HG03469 (cell line): ENCODE measurements at regions not wholly inside any gene's neighbourhood (a gene's known extent, or its start where the extent isn't known, plus 50 kb on each side); places are given as distances from the start of the nearest gene placed in this dataset.
"Not testable (repeated sequence)": the region's sequence is repeated elsewhere in the genome, so short reads cannot be mapped to it uniquely, and the experiment has no call there.

Experiments used
- ATAC-seq: cut with Tn5 transposase; IDR thresholded peaks from one replicate; pipeline ENCODE4 v1.9.1; 2021; ENCODE audit warnings: mild to moderate bottlenecking, moderate library complexity, moderate number of reproducible peaks; ENCODE audit not compliant: unreplicated experiment

DNA sequence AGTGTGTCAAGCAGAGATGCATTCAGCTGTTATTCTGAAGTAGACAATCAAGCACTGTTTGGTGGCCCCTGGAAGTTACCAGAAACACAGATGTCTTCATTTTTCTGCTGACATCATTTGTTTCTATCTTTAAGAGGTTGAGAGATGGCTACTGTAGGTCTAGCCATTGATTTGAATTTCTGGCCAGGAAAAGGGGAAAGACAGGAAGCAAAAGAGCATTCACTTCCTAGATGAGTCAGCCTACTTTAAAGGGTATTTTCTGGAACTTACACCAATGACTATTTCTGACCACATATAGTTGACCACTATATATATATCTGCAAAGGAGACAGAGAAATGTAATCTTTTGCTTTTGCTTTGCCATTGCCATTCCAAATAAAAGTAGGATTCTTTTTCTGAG is 900.1 kb upstream of the SOX11 start:
- no peak for ATAC-seq

DNA sequence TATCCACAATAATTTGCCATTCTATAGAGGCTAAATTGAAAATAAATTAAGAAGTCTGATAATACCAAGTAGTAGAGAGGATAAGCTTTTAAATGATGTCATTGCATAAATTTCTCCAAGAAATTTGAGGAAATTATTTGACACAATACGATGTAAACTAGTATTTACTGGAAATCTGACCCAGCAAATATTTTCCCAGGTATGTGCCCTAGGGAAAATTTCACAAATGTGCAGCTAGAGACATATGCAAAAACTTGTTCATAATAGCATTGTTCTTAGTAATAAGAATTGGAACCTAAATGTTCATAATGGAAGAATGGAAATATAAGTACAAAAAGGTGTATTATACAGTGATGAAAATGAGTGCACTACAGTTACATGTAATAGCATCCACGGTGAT is 888.8 kb upstream of the SOX11 start:
- no peak for ATAC-seq

DNA sequence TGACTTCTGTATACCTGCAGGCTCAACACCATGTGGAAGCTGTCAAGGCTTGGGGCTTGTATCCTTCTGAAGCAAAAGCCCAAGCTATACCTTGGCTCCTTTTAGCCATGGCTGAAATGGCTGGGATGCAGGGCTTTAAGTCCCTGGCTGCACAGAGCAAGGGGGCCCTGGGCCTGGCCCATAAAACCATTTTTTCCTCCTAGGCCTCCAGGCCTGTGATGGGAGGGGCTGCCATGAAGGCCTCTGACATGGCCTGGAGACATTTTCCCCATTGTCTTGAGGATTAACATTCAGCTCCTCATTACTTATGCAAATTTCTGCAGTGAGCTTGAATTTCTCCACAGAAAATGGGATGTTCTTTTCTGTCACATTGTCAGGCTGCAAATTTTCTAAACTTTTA is 878.0 kb upstream of the SOX11 start:
- ATAC-seq: not testable (repeated sequence)

DNA sequence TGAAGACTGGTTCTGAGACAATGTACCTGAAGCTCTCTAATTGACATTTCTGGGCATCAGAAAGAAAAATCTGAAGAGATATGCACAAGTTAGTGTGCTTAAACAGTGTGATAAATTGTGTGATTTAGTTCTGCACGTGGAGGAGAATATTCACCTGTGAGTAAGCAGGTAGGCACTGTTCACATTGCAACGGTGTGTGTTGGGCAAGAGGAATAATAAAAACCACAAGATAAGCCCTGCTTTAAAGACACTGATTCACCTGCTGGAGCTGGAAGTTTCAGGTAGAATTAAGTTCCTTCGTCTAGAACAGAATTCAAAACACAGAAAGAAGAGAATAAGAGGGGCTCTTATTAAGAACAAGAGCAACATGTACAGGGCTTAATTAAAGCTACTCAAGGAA is 864.3 kb upstream of the SOX11 start:
- no peak for ATAC-seq

DNA sequence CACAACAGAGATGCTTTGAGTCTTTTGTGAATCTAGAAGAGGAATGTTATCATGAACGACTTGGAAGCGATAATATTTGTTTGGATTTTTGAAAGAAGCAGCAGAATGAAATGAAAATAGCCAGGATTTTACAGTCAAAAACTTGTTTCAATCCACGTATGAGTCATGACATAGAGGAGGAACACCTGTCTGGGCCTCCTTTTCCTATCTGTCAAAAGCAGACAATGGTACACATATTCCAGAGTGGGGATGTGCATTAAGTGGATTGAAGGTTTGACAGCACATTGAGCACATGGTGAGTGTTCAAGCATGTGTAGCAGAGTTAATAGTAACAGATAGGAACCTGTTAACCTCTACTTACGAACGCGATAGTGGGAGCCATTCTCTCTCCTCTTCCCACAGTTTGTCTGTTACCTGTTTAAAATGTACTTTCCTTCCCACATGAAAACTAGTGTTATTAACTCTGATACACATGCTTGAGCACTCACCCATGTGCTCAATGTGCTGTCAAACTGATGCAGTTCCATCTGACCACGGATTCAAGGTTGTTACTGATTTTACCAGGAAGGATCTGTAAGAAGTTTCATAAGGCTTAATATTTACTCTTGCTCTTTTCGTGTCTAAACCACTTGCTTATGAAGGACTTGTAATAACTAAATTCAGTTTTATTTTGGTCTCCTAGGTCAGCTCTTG is 863.4 kb upstream of the SOX11 start:
- ATAC-seq: no peak

DNA sequence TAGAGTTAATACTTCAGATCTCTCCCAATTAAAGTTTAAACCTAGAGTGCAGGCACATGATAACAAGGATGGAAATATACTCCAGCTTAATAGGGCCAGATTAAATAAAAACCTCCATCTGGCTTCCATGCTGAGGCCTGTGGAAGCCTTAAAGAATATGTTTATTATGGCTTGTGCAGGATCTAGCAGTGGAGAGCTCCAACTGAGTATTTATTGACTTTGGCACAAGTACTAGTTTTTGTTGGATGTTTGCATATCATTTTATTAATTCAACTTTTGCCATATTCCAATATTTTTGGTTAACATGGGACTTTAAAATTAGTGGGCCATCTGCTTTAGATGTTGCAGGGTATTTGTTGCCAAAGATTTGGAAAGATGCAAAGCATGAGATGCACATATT is 860.4 kb upstream of the SOX11 start:
- ATAC-seq: no peak

DNA sequence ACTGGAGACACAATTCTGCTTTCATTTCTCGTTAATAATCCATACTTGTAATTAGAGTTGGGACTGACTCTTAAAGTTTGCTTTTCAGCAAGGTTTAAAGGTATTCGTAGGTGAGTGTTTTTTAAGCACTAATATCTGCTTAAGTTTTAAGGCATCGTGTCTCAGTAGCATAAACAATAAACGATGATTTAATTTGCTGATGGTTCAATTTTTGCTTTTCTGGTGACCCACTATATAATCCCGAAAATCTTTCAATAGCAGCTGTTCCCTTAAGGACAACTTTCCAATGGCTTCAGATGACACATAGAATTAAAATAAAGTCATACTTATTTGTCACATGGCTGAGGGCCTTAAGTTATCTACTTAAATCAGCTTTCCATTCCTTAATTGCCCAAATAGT is 859.5 kb upstream of the SOX11 start:
- no peak for ATAC-seq

DNA sequence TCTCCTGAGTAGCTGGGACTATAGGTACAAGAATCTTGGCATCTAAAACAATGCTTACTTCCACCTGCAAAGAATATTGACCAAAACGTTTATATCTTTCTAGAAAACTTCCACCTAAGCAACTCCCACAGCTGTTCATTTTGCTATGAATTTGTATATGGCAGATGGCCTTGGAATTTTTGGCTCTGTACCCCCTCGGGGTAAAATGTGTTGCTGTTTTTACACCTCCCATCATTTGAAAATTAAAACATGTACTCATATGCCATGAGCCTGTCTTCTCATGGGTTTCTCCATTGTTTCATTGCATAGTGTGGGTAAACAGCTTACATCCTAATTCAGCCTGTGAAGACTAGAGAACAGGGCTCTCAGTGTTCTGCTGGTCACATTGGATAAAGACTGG is 853.6 kb upstream of the SOX11 start:
- no peak for ATAC-seq

DNA sequence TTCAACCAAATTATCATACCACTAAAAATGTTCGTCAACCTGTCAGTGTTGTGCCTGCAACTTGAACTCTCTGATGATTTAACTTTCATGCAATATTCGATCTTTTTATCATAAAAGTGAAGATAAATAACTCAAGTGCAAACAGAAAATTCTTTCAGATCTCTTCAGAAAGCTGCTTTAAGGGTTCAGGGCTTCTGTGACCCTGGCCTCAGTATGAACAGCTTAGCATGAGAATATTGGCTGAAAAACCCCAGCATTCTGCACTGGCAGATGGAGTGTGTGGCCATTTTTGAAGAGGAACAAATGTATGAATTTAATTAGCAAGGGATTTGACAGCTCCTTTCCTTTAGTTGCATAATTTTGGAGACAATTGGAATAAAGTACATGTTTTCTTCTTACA is 851.4 kb upstream of the SOX11 start:
- no peak for ATAC-seq

DNA sequence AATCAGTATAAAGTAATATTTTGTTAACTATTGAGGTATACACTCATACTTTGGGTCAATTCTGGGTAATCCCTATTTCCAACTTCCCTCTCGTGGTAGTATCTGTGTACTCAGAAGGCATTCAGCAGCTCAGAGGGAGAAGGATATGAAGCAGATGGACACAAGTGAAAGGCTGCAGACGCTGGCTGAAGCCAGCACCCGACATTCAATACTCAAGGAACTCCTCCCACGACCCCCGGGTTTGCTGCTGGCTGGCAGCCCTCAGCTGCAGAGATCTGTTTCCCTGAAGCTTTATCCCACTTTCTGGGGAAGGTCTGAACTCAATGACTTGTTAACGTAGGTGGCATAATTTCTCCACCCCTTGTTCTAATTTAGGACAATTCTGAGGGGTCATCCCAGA is 847.3 kb upstream of the SOX11 start:
- no peak for ATAC-seq

DNA sequence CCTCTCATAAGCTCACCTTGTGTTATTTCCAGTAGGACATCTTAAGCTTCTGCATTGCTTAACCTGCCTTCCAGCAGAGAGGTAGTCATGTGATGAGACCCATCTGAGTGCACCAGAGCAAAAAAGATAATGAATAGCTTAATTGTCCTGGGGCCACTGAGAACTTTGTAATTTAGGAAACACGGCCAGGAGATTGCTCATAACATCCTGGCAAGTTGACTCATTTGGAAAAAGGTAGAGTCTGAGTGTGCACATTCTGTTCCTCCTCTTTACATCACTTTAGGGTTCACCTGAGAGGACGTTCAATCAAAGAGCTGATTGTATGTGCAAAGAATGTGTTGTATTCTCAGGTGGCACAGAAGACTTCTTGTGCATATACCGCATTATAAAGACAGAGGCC is 830.2 kb upstream of the SOX11 start:
- no peak for ATAC-seq

DNA sequence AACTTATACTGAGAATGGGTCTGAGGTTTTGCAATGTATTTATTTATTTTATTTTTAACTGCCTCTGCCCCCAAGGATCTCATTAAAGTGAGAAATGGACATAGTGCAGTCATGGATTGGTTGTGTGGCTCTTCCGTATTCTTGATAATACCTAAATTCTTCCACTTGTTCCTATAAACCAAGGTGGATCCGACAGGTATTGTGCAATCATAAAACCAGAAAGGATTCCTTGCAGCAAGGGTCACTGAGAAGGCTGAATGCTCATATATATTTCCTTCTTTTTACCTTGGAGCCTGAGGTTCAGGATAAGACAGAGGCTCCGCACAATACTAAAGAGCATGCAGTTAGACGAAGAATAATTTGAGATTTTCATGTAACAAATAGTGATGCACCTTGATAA is 826.0 kb upstream of the SOX11 start:
- no peak for ATAC-seq

DNA sequence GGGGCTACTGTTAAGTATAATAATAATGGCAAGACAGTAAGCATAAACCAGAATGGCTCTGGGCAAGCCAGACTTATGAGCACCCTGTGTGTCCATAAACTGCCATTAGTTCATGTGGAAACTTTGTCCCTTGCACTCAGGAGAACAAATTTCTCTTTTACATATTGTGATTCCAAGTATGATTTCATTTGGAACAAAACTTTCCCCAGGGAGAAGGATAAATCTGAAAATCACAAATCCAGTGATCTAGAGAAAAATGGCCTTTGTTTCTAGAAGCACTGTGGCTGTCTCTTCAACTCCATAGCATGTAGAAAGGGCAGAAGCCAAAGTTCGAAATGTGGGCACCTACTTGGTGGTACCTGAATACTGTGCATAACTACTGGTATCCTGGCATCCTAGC is 823.7 kb upstream of the SOX11 start:
- ATAC-seq: no peak

DNA sequence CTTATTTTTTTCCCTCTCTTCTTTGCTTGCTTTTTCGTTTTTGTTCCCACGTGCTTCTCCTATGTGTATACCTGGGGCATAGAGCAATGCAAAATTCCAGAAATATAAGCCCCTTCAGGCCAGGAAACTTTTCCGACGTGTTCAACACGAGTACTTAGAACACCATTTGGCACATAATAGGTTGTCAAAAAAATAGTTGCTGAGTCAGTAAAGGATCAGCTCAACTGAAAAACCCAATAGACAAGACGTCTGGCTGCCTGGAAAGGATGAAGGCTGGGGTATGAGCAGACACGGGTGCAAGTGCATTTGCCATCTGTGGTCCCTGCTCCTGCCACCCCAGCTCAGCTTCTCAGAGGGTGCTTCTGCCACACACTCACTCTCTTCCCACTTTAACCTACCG is 823.0 kb upstream of the SOX11 start:
- no peak for ATAC-seq

DNA sequence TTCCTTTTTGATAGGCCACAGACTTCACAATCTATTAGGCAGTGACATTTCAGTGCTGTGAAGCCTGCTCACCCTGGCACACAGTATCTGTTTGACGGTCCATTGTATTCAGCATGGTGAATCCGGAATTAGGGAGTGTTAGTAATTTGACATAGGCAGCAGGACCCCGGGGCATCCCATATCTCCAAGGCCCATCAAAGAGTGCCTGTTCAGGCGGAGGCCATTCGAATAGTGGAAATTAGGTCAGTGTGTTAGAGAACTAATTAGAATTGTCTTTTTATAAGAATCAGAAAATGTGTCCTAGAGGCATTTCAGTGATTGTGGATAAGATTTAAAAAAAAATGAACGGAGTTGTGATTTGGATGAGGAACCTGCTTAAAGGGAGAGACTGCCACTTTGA is 818.8 kb upstream of the SOX11 start:
- ATAC-seq: no peak

DNA sequence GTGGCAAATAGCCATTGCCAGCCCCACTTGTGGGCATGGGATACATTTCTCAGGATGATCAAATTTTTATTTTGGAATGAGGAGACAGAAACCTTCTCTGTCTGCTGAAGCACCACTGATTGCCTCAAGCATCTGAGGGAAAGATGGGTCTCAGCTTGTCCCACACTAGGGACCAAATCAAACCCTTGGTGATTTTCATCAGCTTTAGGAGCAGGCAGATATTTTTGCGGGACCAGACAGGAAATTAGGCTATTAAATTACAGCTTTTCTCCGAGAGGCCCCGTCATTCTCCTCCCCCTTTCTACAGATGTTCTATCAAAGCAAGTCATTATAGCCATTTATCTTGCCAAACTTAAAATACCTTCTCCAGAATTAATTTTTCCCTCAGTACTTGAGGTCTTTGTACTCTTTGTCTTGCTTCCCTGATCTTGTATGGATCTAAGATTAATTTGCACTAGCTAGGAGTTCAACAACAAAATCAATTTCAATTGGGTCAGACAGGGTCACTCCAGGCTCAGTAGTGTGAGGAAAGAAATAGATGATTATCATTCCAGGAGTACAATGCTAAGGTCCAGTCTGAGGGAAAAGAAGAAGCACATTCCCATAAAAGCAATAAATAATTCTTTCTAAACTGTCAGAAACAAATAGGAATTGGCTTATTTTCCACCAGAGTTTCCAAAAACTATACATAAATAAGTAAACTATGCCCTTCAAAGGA is 818.1 kb upstream of the SOX11 start:
- no peak for ATAC-seq

DNA sequence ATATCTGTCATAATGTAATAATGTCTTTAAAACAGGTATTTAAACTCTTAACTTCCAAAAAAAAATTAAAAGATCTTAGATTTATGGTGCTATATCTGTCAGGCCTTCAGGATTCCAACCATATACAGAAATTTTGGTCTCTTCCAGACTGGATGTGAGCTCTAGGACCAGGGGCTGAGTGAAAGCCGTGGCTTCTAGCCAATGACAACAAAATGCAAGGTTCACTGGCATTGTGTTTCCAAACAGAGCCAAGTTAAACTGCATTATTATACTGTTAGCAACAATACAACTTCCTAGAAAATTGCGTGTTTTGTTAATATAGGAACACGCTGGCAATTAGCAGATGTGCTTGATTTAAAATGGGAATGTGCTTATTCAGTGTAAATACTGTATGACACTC is 809.8 kb upstream of the SOX11 start:
- no peak for ATAC-seq

DNA sequence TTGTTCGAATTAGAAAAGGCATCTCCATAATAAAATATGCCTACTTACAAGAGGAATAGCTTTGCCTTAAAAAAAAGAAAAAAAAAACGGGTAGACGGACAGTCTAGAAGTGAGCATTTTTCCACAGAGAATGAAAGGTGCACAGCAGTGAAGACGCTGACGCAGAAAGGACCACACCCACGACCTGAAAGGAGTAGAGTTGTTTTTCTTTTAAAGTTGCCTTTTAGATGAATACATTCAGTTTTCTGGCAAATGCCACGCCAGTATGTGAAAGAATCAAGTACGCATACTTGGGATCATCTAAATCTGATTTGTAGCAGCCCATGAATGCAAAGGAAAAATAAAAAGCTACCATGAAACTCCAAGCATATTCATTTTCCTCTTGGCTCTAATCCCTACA is 809.2 kb upstream of the SOX11 start:
- ATAC-seq: no peak

DNA sequence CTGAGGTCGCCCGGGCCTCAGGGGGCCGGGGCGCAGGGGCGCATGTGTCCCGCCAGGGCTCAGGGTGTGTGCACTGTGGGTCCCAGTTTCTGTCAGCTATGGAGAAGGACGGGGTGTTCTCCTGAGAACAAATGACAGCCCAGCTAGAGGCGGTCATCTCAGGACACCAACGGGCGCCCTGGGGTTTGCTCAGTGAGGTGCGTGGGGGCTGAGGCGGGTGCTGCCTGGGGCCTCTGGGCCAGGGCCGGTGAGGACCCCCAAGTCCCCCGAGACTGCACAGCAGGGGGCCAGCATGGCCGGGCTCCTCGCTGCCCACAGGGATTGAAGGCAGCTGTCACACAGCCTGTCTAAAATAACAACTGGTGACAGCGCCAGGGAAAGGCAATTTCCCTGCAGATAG is 808.8 kb upstream of the SOX11 start:
- ATAC-seq: no peak

DNA sequence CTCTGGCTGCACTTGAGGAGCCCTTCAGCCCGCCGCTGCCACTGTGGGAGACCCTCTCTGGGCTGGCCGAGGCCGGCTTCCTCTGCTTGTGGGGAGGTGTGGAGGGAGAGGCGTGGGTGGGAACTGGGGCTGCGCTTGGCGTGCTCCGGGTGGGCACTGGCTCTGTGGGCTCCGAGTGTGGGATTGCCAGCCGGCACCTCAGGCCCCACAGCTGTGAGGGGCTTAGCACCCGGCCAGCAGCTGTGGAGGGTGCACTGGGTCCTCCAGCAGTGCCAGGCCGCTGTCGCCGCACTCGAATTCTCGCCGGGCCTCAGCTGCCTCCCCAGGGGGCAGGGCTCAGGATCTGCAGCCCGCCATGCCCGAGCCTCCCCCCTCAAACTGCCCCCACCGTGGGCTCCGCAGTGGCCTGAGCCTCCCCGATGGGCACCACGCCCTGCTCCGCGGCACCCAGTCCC is 808.0 kb upstream of the SOX11 start:
- no peak for ATAC-seq

DNA sequence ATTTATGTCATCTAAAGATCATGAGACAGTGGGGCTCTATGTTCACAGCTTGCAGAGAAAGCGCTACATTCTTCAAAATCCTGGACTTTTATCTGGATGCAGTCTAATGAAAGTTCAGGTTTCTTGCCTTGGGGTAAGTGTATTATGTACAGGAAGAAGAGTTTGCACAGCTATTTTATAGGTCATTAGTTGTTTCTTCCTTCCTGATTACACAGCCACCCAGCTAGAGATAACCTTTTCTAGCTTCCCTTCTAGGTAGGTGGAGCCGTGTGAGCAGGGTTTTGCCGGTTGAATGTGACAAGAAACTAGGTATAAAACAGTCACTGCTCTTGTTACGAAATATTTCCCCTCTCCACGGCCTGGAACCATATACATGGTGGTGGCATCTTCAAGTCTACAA is 800.8 kb upstream of the SOX11 start:
- ATAC-seq: no peak

DNA sequence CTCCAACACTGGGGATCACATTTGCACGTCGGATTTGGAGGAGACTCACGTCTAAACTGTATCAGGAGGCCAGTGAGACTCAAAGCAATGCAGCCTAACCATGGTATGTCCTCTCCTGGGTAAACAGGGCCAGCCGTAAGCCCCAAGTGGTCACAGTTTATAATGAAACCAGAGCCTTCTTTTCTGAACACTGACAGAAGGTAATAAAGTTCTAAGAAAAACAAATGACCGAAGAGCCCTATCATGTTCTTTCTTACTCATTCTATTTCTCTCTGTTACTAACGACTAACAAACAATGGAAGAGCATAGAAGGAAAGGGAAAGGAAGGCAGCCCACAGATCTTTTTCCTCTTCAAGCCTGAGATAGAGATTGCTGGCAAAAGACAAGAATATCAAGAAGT is 796.8 kb upstream of the SOX11 start:
- no peak for ATAC-seq

DNA sequence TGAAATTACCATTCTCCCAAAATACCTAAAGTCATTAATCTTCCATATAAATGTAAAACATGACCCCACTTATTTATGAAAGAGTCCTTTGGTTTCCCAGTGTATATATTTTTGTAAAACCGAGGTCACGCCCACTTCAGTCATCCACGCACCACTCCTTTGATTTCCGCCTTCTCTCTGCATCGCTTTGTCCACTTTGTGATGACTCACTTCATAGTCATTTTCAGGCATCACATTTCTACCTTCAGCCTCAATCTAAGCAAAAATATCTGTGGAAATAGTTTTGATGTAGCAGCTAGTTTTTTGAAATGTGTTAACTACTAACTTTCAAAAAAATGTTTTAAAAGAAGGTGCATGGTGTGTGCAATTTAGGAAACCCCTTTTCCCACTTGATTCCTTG is 793.5 kb upstream of the SOX11 start:
- ATAC-seq: no peak
